ENCODE measurements at regions not wholly inside any gene's neighbourhood (a gene's known extent, or its start where the extent isn't known, plus 50 kb on each side); places are given as distances from the start of the nearest gene placed in this dataset.
"Not testable (repeated sequence)": the region's sequence is repeated elsewhere in the genome, so short reads cannot be mapped to it uniquely, and the experiment has no call there.

DNA sequence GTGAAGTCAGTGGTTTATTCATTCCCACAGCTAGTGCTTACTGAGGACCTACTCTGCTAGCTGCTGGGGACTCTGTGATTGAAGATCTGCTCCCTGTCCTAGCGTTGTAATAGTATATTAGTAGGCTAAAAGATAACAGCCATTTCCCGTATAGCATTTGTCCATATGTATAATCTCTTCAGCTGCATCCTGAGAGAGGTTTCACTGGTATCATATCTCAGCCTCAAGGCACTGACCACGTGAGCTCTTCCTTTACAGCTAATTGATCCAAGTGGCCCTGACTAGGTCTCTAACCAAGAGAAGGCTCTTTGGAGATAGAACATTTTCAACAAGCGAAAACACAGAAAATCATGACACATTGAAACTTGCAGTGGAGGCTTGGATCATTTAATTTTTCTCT is 110.2 kb downstream of the APIP start:
- BruUV-seq (replicated peaks), result no TSS peak
- CTCF ChIA-PET, result no interaction called here
- Histone ChIP-seq H3K9me3 (ENCODE audit: low read depth, low read length, poor library complexity, severe bottlenecking) (no peaks in the 10 kb centered on the region), H3K4me3 (ENCODE audit: low read depth, low read length, poor library complexity, severe bottlenecking) (no peak overlapping the region), H3K27me3 (replicated peaks; ENCODE audit: insufficient read depth, low read depth, low read length, poor library complexity) (peaks cover 15% of the 10 kb centered on the region), H3K27ac (ENCODE audit: low read depth, low read length, poor library complexity, severe bottlenecking) (no peak overlapping the region), H3K4me1 (ENCODE audit: insufficient read depth, low read length, poor library complexity, severe bottlenecking) (no peaks in the 10 kb centered on the region), H3K36me3 (ENCODE audit: insufficient read depth, low read length, poor library complexity, severe bottlenecking) (no peaks in the 10 kb centered on the region)
- POLR2A ChIA-PET (ENCODE audit: low non-redundant PET), result no interaction called here
- no peak for DNase-seq (ENCODE audit: low spot score)
- intact Hi-C loops (cut with micrococcal nuclease; ENCODE audit: unreplicated experiment), result no loop called here
- TF ChIP-seq, protein P1, sequence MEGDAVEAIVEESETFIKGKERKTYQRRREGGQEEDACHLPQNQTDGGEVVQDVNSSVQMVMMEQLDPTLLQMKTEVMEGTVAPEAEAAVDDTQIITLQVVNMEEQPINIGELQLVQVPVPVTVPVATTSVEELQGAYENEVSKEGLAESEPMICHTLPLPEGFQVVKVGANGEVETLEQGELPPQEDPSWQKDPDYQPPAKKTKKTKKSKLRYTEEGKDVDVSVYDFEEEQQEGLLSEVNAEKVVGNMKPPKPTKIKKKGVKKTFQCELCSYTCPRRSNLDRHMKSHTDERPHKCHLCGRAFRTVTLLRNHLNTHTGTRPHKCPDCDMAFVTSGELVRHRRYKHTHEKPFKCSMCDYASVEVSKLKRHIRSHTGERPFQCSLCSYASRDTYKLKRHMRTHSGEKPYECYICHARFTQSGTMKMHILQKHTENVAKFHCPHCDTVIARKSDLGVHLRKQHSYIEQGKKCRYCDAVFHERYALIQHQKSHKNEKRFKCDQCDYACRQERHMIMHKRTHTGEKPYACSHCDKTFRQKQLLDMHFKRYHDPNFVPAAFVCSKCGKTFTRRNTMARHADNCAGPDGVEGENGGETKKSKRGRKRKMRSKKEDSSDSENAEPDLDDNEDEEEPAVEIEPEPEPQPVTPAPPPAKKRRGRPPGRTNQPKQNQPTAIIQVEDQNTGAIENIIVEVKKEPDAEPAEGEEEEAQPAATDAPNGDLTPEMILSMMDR (conservative IDR thresholded peaks at IDR 0.05; ENCODE audit: low read depth, low read length), result no peak
- no peak for TF ChIP-seq EZH2 (IDR thresholded peaks at IDR 0.05; ENCODE audit: borderline replicate concordance, low read depth, low read length, poor library complexity, severe bottlenecking)

DNA sequence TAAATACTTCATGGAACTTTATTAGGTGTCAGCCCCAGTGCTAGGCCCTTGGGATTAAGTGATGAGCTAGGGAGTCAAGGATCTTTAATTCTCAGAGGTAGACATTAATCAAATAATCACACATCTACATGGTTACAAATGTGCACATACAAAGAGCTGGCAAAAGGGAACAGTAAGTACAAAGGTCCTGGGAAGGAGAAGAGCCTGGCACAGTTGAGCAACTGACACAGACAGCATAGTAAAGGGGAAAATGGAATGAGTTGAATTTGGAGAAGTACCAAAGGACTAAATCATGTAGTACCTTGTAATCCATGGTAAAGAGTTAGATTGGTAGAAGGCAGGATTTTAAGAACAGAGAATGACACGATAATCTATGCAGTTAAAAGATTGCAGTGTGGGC is 116.3 kb downstream of the APIP start:
- ChIA-PET CTCF (no interaction called here), POLR2A (ENCODE audit: low non-redundant PET) (no interaction called here)
- BruUV-seq (replicated peaks), result no TSS peak
- Histone ChIP-seq H3K4me3 (ENCODE audit: low read depth, low read length, poor library complexity, severe bottlenecking) (no peak overlapping the region), H3K27ac (ENCODE audit: low read depth, low read length, poor library complexity, severe bottlenecking) (no peak overlapping the region), H3K4me1 (ENCODE audit: insufficient read depth, low read length, poor library complexity, severe bottlenecking) (no peaks in the 10 kb centered on the region), H3K9me3 (ENCODE audit: low read depth, low read length, poor library complexity, severe bottlenecking) (no peaks in the 10 kb centered on the region), H3K27me3 (replicated peaks; ENCODE audit: insufficient read depth, low read depth, low read length, poor library complexity) (peaks cover 3% of the 10 kb centered on the region), H3K36me3 (ENCODE audit: insufficient read depth, low read length, poor library complexity, severe bottlenecking) (no peaks in the 10 kb centered on the region)
- intact Hi-C loops (cut with micrococcal nuclease; ENCODE audit: unreplicated experiment), result no loop called here
- TF ChIP-seq, protein P1 (conservative IDR thresholded peaks at IDR 0.05; ENCODE audit: low read depth, low read length), result no peak
- TF ChIP-seq EZH2 (IDR thresholded peaks at IDR 0.05; ENCODE audit: borderline replicate concordance, low read depth, low read length, poor library complexity, severe bottlenecking), result no peak
- DNase-seq (ENCODE audit: low spot score), result no peak

DNA sequence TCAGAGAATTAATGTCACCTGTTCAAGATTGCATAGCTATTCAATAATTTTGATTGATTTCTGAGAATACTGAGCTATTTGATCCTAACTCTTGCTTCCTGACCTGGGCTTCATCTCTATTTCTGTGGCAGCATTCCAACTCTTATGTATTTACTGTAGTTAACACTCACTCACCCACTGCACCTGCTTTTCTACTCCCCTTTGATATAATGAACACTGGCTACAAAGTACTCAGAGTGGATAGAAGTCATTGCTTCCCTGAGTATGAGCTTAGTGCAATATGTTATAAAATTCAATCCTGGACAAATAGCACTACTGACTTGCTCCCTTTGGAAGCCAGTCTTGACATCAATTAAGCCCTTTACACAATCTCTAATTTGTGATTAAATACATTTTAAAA is 117.2 kb downstream of the APIP start:
- no peak for DNase-seq (ENCODE audit: low spot score)
- intact Hi-C loops (cut with micrococcal nuclease; ENCODE audit: unreplicated experiment), result no loop called here
- Histone ChIP-seq H3K27ac (ENCODE audit: low read depth, low read length, poor library complexity, severe bottlenecking) (no peak overlapping the region), H3K9me3 (ENCODE audit: low read depth, low read length, poor library complexity, severe bottlenecking) (no peaks in the 10 kb centered on the region), H3K4me1 (ENCODE audit: insufficient read depth, low read length, poor library complexity, severe bottlenecking) (no peaks in the 10 kb centered on the region), H3K36me3 (ENCODE audit: insufficient read depth, low read length, poor library complexity, severe bottlenecking) (no peaks in the 10 kb centered on the region), H3K4me3 (ENCODE audit: low read depth, low read length, poor library complexity, severe bottlenecking) (no peak overlapping the region), H3K27me3 (replicated peaks; ENCODE audit: insufficient read depth, low read depth, low read length, poor library complexity) (no peaks in the 10 kb centered on the region)
- POLR2A ChIA-PET (ENCODE audit: low non-redundant PET), result no interaction called here
- TF ChIP-seq EZH2 (IDR thresholded peaks at IDR 0.05; ENCODE audit: borderline replicate concordance, low read depth, low read length, poor library complexity, severe bottlenecking), result no peak
- TF ChIP-seq, protein P1 (conservative IDR thresholded peaks at IDR 0.05; ENCODE audit: low read depth, low read length), result no peak
- CTCF ChIA-PET, result no interaction called here
- no TSS peak for BruUV-seq (replicated peaks)

DNA sequence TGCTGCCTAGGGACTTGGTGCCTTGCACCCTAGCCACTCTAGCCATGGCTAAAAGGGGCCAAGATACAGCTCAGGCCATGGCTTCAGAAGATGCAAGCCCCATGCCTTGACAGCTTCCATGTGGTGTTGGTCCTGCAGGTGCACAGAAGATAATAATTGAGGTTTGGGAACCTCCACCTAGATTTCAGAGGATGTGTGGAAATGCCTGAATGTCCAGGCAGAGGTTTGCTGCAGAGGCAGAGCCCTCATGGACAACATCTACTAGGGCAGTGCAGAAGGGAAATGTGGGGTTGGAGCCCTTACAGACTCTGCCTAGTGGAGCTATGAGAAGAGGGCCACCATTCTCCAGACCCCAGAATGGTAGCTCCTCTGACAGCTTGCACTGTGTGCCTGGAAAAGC is 118.7 kb downstream of the APIP start:
- H3K27me3 ChIP-seq (replicated peaks; ENCODE audit: insufficient read depth, low read depth, low read length, poor library complexity); CTCF ChIA-PET; H3K36me3 ChIP-seq (ENCODE audit: insufficient read depth, low read length, poor library complexity, severe bottlenecking); H3K27ac ChIP-seq (ENCODE audit: low read depth, low read length, poor library complexity, severe bottlenecking); intact Hi-C loops (cut with micrococcal nuclease; ENCODE audit: unreplicated experiment); H3K4me1 ChIP-seq (ENCODE audit: insufficient read depth, low read length, poor library complexity, severe bottlenecking); H3K4me3 ChIP-seq (ENCODE audit: low read depth, low read length, poor library complexity, severe bottlenecking); POLR2A ChIA-PET (ENCODE audit: low non-redundant PET); BruUV-seq (replicated peaks); DNase-seq (ENCODE audit: low spot score); H3K9me3 ChIP-seq (ENCODE audit: low read depth, low read length, poor library complexity, severe bottlenecking): not testable (repeated sequence)
